SU-DHL-6 (cell line): ENCODE measurements at regions not wholly inside any gene's neighbourhood (a gene's known extent, or its start where the extent isn't known, plus 50 kb on each side); places are given as distances from the start of the nearest gene placed in this dataset.

Source experiments
- EZH2phosphoT487 ChIP-seq: fragments of 200-600 bp; sonication (generic), shearing (Covaris generic); conservative IDR thresholded peaks from 2 replicates; pipeline ENCODE4 v1.6.1; 2018; ENCODE audit warnings: mild to moderate bottlenecking, antibody characterized with exemption, low read length, moderate library complexity, mixed read lengths
- TF ChIP-seq, protein P1 (sequence below): fragments of 200-600 bp; sonication (generic); IDR thresholded peaks from one replicate; pipeline ENCODE4 v1.5.1; 2017; ENCODE audit warnings: antibody characterized with exemption, mild to moderate bottlenecking, low read length, moderate library complexity; ENCODE audit not compliant: insufficient read depth, poor library complexity, severe bottlenecking

DNA sequence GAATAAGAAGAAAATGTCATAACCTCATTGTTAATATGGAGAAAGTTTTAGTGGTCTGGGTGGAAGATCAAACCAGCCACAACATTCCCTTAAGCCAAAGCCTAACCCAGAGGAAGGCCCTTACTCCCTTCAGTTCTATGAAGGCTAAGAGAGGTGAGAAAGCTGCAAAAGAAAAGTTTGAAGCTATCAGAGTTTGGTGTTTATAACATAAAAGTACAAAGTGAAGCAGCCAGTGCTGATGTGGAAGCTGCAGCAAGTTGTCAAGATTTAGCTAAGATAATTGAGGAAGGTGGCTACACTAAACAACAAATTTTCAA, 67.6 kb upstream of the BCL9 start:
- TF ChIP-seq, protein P1, sequence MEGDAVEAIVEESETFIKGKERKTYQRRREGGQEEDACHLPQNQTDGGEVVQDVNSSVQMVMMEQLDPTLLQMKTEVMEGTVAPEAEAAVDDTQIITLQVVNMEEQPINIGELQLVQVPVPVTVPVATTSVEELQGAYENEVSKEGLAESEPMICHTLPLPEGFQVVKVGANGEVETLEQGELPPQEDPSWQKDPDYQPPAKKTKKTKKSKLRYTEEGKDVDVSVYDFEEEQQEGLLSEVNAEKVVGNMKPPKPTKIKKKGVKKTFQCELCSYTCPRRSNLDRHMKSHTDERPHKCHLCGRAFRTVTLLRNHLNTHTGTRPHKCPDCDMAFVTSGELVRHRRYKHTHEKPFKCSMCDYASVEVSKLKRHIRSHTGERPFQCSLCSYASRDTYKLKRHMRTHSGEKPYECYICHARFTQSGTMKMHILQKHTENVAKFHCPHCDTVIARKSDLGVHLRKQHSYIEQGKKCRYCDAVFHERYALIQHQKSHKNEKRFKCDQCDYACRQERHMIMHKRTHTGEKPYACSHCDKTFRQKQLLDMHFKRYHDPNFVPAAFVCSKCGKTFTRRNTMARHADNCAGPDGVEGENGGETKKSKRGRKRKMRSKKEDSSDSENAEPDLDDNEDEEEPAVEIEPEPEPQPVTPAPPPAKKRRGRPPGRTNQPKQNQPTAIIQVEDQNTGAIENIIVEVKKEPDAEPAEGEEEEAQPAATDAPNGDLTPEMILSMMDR: no peak
- no peak for TF ChIP-seq EZH2phosphoT487
